Psoas muscle (tissue), 7 donors: ENCODE measurements at regions not wholly inside any gene's neighbourhood (a gene's known extent, or its start where the extent isn't known, plus 50 kb on each side); places are given as distances from the start of the nearest gene placed in this dataset.

Experiments used
- ATAC-seq, 4 donors: fragments of 200-7000 bp; cut with Tn5 transposase; one replicate each; pipeline ENCODE4 v1.9.1; 2020; ENCODE audit warnings: moderate library complexity in 3 of 4, mild to moderate bottlenecking in 2 of 4
- DNase-seq, 2 donors: peaks; one replicate each; pipeline ENCODE4 v3.0.0-alpha.2; 2020
- H3K27ac ChIP-seq: fragments of 200-600 bp; one replicate; pipeline ENCODE4 v1.8.0; 2022
- H3K27me3 ChIP-seq, 3 donors: fragments of 200-600 bp in 1 of 3; one replicate each; pipeline versions ENCODE4 v1.6.1 to v1.8.0; 2013 to 2022; ENCODE audit warnings: low read length in 2 of 3, mild to moderate bottlenecking in 2 of 3, moderate library complexity in 1 of 3; ENCODE audit not compliant: insufficient read depth in 3 of 3
- H3K36me3 ChIP-seq, 2 donors: fragments of 200-600 bp in 1 of 2; one replicate each; pipeline versions ENCODE4 v1.6.1 to v1.8.0; 2013 to 2022; ENCODE audit warnings: low read depth in 1 of 2, mild to moderate bottlenecking in 1 of 2, moderate library complexity in 1 of 2; ENCODE audit not compliant: insufficient read depth in 1 of 2
- H3K4me1 ChIP-seq: fragments of 200-600 bp; one replicate; pipeline ENCODE4 v1.8.0; 2022
- H3K4me3 ChIP-seq: fragments of 200-600 bp; one replicate; pipeline ENCODE4 v1.8.0; 2022; ENCODE audit warnings: mild to moderate bottlenecking
- H3K9me3 ChIP-seq: fragments of 200-600 bp; one replicate; pipeline ENCODE4 v1.8.0; 2022
- WGBS, 3 donors: extraction: QIAGEN DNeasy Blood & Tissue Kit; methylation state at CpG; one replicate each; pipeline versions ENCODE4 v1.1.6 to v1.1.7; 2013; 5-methylcytosine and 5-hydroxymethylcytosine counted together
- intact Hi-C, 2 donors: fragments of 100-400 bp; cut with DNase I; formaldehyde crosslinking; loops; one replicate each; pipeline versions ENCODE4 v1.11.0 to v1.14.2; 2022
- TF ChIP-seq, protein P1 (sequence below): fragments of 200-600 bp; IDR thresholded peaks from one replicate; pipeline ENCODE4 v1.8.0; 2022; ENCODE audit warnings: antibody characterized with exemption
- donor health status: healthy with polysubstance abuse.
- donor health status: DM: no; HTN: no; CAD: no; lungs with moderate emphysema.
- donor health status: Bipolar disorder and iron deficiency.
- donor health status: healthy.
- donor health status: DM: yes; HTN: yes; CAD: no.
- donor health status: DM: no; HTN: no; CAD: no.
- donor health status: DM: yes; HTN: yes; CAD: no.

DNA sequence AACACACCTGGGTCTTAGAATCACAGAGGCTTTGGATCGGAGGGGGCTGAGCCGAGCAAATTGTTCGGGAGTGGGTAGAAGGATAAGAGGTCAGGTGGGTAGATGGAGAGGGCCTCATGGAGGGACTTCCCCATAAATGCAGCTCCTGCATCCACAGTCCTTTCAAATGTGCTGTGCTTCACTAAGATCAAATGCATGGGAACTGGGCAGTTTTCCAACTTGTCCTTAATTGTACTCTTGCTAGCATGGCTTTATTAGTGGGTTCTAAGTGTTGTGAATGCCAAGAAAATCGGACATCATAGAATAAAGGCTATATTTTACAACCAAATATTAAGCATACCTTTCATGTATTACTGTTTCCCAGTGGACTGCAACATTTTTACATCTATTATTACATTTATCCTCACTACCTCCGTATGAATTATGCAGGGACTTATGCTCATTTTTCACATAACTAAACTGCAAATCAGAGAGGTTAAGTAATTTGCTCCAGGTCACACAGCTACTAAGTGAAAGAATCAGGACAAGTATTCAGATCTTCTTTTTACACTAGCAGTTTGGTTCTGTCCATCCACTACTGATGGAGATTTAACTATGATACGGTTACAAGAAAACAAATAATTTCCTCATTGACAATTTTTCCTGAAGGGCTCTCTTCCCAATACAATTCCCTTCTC lies 174.5 kb upstream of the RUNX1 start:
- ATAC-seq = no peak
- intact Hi-C loops = loop anchor here in 1 of 2 donors (10.0 kb wide), 1 partner anchor 169 kb away; no protein-coding TSS in a partner anchor
- Histone ChIP-seq H3K4me3 (no peak overlapping the region), H3K36me3 (no peaks in the 10 kb centered on the region), H3K27ac (peak overlapping the region; percentile 66), H3K4me1 (peaks cover 53% of the 10 kb centered on the region), H3K9me3 (no peaks in the 10 kb centered on the region), H3K27me3 (no peaks in the 10 kb centered on the region)
- 55 to 65% (median 60%) methylated on average over 6 of the region's 6 CpGs for WGBS, 3 donors
- DNase-seq = no peak
- TF ChIP-seq, protein P1, sequence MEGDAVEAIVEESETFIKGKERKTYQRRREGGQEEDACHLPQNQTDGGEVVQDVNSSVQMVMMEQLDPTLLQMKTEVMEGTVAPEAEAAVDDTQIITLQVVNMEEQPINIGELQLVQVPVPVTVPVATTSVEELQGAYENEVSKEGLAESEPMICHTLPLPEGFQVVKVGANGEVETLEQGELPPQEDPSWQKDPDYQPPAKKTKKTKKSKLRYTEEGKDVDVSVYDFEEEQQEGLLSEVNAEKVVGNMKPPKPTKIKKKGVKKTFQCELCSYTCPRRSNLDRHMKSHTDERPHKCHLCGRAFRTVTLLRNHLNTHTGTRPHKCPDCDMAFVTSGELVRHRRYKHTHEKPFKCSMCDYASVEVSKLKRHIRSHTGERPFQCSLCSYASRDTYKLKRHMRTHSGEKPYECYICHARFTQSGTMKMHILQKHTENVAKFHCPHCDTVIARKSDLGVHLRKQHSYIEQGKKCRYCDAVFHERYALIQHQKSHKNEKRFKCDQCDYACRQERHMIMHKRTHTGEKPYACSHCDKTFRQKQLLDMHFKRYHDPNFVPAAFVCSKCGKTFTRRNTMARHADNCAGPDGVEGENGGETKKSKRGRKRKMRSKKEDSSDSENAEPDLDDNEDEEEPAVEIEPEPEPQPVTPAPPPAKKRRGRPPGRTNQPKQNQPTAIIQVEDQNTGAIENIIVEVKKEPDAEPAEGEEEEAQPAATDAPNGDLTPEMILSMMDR = no peak

DNA sequence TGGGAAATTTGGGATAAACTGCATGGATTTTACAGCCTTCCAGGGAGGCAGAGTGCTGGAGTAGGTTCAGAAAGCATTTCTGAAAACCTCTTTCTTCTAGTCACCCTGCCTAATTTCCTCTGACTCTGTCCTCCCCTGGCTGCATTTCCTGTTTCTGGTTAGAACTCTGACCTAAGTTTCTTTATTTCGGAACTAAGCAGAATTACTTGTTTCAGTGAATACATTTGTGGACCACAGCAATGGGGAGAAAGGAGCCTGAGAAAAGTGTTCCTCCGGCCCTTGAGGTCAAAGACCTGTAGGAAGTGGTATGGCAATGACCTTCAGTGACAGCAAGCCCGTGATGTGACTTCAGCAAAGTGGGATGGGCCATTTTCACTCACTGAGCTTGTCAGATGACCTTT lies 173.4 kb upstream of the RUNX1 start:
- TF ChIP-seq, protein P1 = no peak
- no peak for DNase-seq
- Histone ChIP-seq H3K4me3 (no peak overlapping the region), H3K27ac (peak overlapping the region; percentile 66), H3K9me3 (no peaks in the 10 kb centered on the region), H3K36me3 (no peaks in the 10 kb centered on the region), H3K27me3 (no peaks in the 10 kb centered on the region), H3K4me1 (peaks cover 56% of the 10 kb centered on the region)
- ATAC-seq = peak in 1 of 4 donors; percentile 17
- 46 to 53% (median 50%) methylated on average over 3 of the region's 3 CpGs for WGBS, 3 donors
- intact Hi-C loops = loop anchor here in 1 of 2 donors (10.0 kb wide), 1 partner anchor 168 kb away; no protein-coding TSS in a partner anchor

GRCh38 chr21:35222021-35222420 lies 172.9 kb upstream of the RUNX1 start:
- WGBS, 3 donors = 43 to 58% (median 54%) methylated on average over 3 of the region's 3 CpGs
- H3K4me1 ChIP-seq = peaks cover 56% of the 10 kb centered on the region
- intact Hi-C loops = loop anchor here in 1 of 2 donors (10.0 kb wide), 1 partner anchor 167 kb away; no protein-coding TSS in a partner anchor
- H3K27ac ChIP-seq = peak overlapping the region; percentile 66
- H3K27me3 ChIP-seq = no peaks in the 10 kb centered on the region
- H3K36me3 ChIP-seq = no peaks in the 10 kb centered on the region
- peak in 1 of 4 donors; percentile 26 for ATAC-seq
- DNase-seq = no peak
- no peak overlapping the region for H3K4me3 ChIP-seq
- H3K9me3 ChIP-seq = no peaks in the 10 kb centered on the region
- TF ChIP-seq, protein P1 = no peak

GRCh38 chr21:35220301-35220700 lies 171.2 kb upstream of the RUNX1 start:
- Histone ChIP-seq H3K27ac (no peak overlapping the region), H3K9me3 (no peaks in the 10 kb centered on the region), H3K4me3 (no peak overlapping the region), H3K27me3 (no peaks in the 10 kb centered on the region), H3K36me3 (no peaks in the 10 kb centered on the region), H3K4me1 (peaks cover 46% of the 10 kb centered on the region)
- 93 to 96% (median 95%) methylated on average over 1 of the region's 1 CpG for WGBS, 3 donors
- TF ChIP-seq, protein P1 = no peak
- DNase-seq = no peak
- no peak for ATAC-seq
- intact Hi-C loops = loop anchor here in 1 of 2 donors (10.0 kb wide), 1 partner anchor 166 kb away; no protein-coding TSS in a partner anchor
